ENCODE measurements at regions not wholly inside any gene's neighbourhood (a gene's known extent, or its start where the extent isn't known, plus 50 kb on each side); places are given as distances from the start of the nearest gene placed in this dataset.

GRCh38 chr3:70880421-70880820, 568.0 kb upstream of the MDFIC2 start:
- TF ChIP-seq JUND (IDR thresholded peaks at IDR 0.05), result no peak
- TF ChIP-seq HNF4G (IDR thresholded peaks at IDR 0.05), result no peak
- TF ChIP-seq RXRA (IDR thresholded peaks at IDR 0.05), result no peak
- no peak for TF ChIP-seq TAF1 (conservative IDR thresholded peaks at IDR 0.05)
- no peak for TF ChIP-seq RAD21 (IDR thresholded peaks at IDR 0.05)
- TF ChIP-seq, protein P1, sequence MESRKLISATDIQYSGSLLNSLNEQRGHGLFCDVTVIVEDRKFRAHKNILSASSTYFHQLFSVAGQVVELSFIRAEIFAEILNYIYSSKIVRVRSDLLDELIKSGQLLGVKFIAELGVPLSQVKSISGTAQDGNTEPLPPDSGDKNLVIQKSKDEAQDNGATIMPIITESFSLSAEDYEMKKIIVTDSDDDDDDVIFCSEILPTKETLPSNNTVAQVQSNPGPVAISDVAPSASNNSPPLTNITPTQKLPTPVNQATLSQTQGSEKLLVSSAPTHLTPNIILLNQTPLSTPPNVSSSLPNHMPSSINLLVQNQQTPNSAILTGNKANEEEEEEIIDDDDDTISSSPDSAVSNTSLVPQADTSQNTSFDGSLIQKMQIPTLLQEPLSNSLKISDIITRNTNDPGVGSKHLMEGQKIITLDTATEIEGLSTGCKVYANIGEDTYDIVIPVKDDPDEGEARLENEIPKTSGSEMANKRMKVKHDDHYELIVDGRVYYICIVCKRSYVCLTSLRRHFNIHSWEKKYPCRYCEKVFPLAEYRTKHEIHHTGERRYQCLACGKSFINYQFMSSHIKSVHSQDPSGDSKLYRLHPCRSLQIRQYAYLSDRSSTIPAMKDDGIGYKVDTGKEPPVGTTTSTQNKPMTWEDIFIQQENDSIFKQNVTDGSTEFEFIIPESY (IDR thresholded peaks at IDR 0.05), result no peak
- TF ChIP-seq EGR1 (IDR thresholded peaks at IDR 0.05; ENCODE audit: low read depth in 2 of 2), result no peak
- TF ChIP-seq YY1 (IDR thresholded peaks at IDR 0.05), result no peak
- TF ChIP-seq NR2F2 (IDR thresholded peaks at IDR 0.05), result no peak
- TF ChIP-seq, protein P2, sequence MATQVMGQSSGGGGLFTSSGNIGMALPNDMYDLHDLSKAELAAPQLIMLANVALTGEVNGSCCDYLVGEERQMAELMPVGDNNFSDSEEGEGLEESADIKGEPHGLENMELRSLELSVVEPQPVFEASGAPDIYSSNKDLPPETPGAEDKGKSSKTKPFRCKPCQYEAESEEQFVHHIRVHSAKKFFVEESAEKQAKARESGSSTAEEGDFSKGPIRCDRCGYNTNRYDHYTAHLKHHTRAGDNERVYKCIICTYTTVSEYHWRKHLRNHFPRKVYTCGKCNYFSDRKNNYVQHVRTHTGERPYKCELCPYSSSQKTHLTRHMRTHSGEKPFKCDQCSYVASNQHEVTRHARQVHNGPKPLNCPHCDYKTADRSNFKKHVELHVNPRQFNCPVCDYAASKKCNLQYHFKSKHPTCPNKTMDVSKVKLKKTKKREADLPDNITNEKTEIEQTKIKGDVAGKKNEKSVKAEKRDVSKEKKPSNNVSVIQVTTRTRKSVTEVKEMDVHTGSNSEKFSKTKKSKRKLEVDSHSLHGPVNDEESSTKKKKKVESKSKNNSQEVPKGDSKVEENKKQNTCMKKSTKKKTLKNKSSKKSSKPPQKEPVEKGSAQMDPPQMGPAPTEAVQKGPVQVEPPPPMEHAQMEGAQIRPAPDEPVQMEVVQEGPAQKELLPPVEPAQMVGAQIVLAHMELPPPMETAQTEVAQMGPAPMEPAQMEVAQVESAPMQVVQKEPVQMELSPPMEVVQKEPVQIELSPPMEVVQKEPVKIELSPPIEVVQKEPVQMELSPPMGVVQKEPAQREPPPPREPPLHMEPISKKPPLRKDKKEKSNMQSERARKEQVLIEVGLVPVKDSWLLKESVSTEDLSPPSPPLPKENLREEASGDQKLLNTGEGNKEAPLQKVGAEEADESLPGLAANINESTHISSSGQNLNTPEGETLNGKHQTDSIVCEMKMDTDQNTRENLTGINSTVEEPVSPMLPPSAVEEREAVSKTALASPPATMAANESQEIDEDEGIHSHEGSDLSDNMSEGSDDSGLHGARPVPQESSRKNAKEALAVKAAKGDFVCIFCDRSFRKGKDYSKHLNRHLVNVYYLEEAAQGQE (IDR thresholded peaks at IDR 0.05), result no peak
- Histone ChIP-seq H3K4me3 (ENCODE audit: low read depth in 1 of 3, low read length in 3 of 3) (no peak overlapping the region), H3K27me3 (ENCODE audit: control insufficient read depth in 4 of 4, insufficient read depth in 4 of 4, low read length in 3 of 4) (no peaks in the 10 kb centered on the region), H3K36me3 (ENCODE audit: control insufficient read depth in 4 of 4, insufficient read depth in 3 of 4, low read depth in 1 of 4, low read length in 3 of 4) (no peaks in the 10 kb centered on the region), H3K9ac (ENCODE audit: low read depth in 1 of 2, low read length in 2 of 2) (no peak overlapping the region), H3K9me3 (ENCODE audit: control insufficient read depth in 4 of 4, low read length in 3 of 4) (peaks cover 0 to 2% (median 0%) of the 10 kb centered on the region in 4 donors), H3K4me1 (ENCODE audit: control insufficient read depth in 4 of 4, insufficient read depth in 4 of 4, low read length in 3 of 4) (no peaks in the 10 kb centered on the region), H3K27ac (ENCODE audit: low read depth in 1 of 2, low read length in 2 of 2) (no peak overlapping the region)
- DNase-seq (ENCODE audit: low spot score), result no peak
- 81% methylated on average over 2 of the region's 2 CpGs for WGBS

- H3K27me3 ChIP-seq (ENCODE audit: control insufficient read depth in 4 of 4, insufficient read depth in 4 of 4, low read length in 3 of 4), result no peaks in the 10 kb centered on the region
- no peak overlapping the region for H3K4me3 ChIP-seq (ENCODE audit: low read depth in 1 of 3, low read length in 3 of 3)
- WGBS, result 70% methylated on average over 3 of the region's 3 CpGs
- no peaks in the 10 kb centered on the region for H3K4me1 ChIP-seq (ENCODE audit: control insufficient read depth in 4 of 4, insufficient read depth in 4 of 4, low read length in 3 of 4)
- no peak overlapping the region for H3K9ac ChIP-seq (ENCODE audit: low read depth in 1 of 2, low read length in 2 of 2)
- peaks cover 0 to 3% (median under 1%) of the 10 kb centered on the region in 4 donors for H3K9me3 ChIP-seq (ENCODE audit: control insufficient read depth in 4 of 4, low read length in 3 of 4)
- H3K27ac ChIP-seq (ENCODE audit: low read depth in 1 of 2, low read length in 2 of 2), result no peak overlapping the region
- DNase-seq (ENCODE audit: low spot score), result no peak
- H3K36me3 ChIP-seq (ENCODE audit: control insufficient read depth in 4 of 4, insufficient read depth in 3 of 4, low read depth in 1 of 4, low read length in 3 of 4), result no peaks in the 10 kb centered on the region
- TF ChIP-seq FOXA1 (IDR thresholded peaks at IDR 0.05), result no peak
- no peak for TF ChIP-seq TAF1 (conservative IDR thresholded peaks at IDR 0.05)
- TF ChIP-seq ATF3 (IDR thresholded peaks at IDR 0.05), result no peak
- no peak for TF ChIP-seq FOXA2 (IDR thresholded peaks at IDR 0.05)
- no peak for TF ChIP-seq RAD21 (IDR thresholded peaks at IDR 0.05)
- TF ChIP-seq, protein P2 (IDR thresholded peaks at IDR 0.05), result no peak
- no peak for TF ChIP-seq GABPA (IDR thresholded peaks at IDR 0.05 in 1 of 2, conservative IDR thresholded peaks at IDR 0.05 in 1 of 2)
- TF ChIP-seq HNF4G (IDR thresholded peaks at IDR 0.05), result no peak
- TF ChIP-seq HNF4A (conservative IDR thresholded peaks at IDR 0.05), result no peak
- TF ChIP-seq JUND (IDR thresholded peaks at IDR 0.05), result no peak
- TF ChIP-seq YY1 (IDR thresholded peaks at IDR 0.05), result no peak
- TF ChIP-seq, protein P3, sequence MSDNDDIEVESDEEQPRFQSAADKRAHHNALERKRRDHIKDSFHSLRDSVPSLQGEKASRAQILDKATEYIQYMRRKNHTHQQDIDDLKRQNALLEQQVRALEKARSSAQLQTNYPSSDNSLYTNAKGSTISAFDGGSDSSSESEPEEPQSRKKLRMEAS (IDR thresholded peaks at IDR 0.05), result no peak
- no peak for TF ChIP-seq NR2F2 (IDR thresholded peaks at IDR 0.05)
- TF ChIP-seq SP1 (IDR thresholded peaks at IDR 0.05), result no peak
- TF ChIP-seq RXRA (IDR thresholded peaks at IDR 0.05), result no peak
- TF ChIP-seq, protein P1 (IDR thresholded peaks at IDR 0.05), result no peak
- TF ChIP-seq, protein P4, sequence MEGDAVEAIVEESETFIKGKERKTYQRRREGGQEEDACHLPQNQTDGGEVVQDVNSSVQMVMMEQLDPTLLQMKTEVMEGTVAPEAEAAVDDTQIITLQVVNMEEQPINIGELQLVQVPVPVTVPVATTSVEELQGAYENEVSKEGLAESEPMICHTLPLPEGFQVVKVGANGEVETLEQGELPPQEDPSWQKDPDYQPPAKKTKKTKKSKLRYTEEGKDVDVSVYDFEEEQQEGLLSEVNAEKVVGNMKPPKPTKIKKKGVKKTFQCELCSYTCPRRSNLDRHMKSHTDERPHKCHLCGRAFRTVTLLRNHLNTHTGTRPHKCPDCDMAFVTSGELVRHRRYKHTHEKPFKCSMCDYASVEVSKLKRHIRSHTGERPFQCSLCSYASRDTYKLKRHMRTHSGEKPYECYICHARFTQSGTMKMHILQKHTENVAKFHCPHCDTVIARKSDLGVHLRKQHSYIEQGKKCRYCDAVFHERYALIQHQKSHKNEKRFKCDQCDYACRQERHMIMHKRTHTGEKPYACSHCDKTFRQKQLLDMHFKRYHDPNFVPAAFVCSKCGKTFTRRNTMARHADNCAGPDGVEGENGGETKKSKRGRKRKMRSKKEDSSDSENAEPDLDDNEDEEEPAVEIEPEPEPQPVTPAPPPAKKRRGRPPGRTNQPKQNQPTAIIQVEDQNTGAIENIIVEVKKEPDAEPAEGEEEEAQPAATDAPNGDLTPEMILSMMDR (IDR thresholded peaks at IDR 0.05; ENCODE audit: low read depth, low read length, missing input control), result no peak
These were observed 563.7 kb upstream of the MDFIC2 start for GRCh38 chr3:70876154-70876553.

All from liver (tissue), 8 donors.